DMS114 treated with DMSO at 0.1 percent for 48 hours (cell line): ENCODE measurements at regions not wholly inside any gene's neighbourhood (a gene's known extent, or its start where the extent isn't known, plus 50 kb on each side); places are given as distances from the start of the nearest gene placed in this dataset.

Experiments used
- DNase-seq: peaks from one replicate; lab custom pipeline; 2025; ENCODE audit not compliant: unreplicated experiment; lab: John Stamatoyannopoulos, UW

GRCh38 chr6:165987483-165988301 lies 180.0 kb downstream of the TBXT start:
- no peak for DNase-seq

GRCh38 chr6:165986914-165987482 lies 180.7 kb downstream of the TBXT start:
- DNase-seq = no peak

DNA sequence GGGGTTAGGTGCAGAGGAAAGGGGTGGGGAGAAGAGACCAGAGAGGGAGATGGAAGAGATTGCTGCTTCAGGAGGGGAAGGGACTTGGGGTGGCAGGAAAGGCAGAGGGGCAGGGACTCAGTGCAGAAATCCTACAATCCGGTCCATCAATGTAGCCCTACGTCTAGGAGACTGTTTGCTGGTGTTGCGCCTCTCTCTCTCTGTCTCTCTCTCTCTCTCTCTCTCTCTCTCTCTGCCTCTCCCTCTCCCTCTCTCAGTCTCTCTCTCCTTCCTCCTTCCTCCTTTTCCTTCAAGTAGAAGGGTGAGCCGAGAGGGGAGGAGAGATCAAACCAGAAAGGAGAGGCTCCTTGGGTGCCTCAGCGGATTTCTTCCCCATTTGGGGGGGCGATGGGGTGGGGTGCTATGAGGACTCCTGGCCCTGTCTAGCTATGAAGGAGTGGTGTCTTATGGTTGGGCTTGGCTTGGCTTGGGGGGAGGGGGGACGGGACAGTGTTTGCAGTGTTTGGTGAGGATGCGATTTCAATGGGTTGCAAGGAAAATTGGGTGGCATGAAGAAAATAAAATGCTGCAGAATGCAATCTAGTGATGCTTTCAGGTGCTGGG lies 181.2 kb downstream of the TBXT start:
- no peak for DNase-seq

DNA sequence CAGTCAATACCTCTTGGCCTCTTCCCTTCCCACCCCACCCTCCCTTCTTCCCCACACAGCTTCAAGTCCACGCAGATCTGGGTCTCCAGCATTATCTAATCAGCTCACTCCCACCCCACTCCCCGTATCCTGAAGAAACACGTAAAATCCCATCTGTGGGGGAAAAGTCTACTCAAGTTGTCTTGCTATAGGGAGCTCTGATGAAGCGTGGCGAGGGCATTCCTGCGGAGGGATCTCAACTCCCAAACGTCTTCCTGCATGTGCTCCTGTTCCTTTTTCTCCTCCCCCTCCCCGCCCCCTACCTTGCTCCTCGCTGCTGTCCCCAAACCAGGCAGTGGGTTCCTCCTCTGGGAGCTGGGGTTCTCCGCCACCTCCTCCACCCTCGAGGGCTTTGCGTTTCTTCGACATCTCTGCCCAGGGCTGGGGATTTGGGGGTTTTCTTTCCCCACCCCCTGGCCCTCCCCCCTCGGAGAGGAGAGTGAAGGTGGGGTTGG lies 181.8 kb downstream of the TBXT start:
- no peak for DNase-seq

DNA sequence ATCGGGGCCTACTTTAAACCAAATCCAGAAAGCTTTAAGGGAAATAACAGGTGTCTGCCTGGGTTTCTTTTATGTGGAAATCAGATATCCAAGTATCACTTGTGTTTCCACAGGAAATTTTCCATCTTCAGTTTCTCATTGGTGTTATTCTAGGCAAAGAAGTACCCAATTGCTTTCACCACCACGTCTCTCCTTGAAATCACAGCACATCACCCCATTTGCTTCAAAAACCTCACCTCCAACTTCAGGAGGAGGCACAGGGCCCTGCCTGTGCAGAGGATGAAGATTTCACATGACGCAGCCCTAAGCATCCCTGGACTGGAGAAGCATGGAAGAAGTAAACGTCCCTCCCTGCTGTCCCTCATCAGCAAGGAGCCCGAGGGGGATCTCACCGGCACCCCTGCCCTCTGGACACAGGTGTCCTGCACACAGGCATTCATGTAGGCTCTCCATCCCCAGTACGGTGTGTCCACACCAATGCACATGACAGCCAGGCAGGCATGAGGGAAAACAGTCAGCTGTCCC lies 182.3 kb downstream of the TBXT start:
- DNase-seq = no peak

DNA sequence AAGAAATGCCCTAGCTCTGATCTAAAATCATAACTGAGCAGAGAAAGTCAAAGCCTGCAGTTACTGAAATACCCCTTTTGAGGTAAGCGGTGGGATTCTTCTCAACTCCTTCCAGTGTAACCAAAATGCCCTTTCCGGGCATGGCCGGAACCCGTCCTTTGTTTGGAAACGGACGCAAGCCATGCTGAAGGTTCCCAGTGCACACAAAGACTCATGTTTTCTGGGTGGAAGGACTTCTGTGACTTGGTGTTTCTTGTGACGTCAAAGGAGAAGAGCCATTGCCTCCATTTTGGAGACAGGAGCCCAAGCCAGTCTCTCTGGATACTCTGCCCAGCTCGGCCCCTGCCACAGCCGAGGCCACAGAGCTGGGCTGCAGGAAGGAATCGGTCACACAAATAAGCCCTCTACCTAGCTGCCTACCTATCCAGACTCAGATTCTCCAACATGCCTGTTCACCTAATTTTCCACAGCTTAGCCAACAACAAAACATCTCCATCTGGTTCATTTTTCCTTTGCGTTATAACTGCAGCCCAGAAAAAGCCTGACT lies 182.8 kb downstream of the TBXT start:
- DNase-seq = no peak

DNA sequence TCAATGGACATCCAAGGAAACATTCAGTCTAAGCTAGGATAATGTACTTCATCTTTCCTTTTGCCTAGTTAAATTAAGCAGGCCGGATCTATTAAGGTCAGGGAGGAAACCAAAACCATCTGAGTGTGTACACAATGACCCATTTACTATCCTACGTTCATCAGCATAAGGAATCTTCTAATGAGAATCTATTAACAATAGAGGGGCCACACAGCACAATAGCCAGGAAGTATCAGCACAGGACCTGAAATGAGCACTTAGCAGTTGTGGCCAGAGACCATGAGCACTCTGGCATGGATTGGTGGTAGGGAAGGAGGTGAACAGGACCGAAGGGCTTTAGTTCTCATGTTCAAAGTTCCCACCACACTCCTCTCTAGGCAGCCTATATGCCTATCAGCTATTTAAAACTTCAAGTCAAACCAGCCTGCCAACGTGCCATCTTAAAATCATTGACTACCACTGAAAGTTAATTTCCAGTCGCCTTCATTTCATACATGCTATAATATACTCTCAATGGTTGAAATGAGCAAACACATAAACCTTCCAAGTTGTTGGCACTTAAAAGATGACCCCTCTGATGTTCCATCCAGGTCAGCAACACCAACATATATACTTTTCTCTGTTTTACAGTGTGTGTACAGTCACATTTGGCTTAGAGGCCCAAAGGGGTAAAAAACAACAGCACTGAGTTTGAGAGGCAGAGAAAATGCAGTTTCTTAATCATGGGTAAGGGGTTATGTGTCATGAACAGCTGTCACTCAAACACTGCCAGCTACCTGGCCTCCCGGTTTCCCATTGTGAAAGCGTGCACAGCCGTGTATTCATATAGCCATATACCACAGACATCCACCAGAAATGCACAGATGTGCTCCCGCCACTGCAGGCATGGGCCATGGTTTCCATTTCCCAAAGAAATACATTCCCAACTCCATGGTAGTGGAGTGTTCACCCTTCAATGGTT lies 184.3 kb downstream of the TBXT start:
- no peak for DNase-seq

GRCh38 chr6:165978476-165978875 lies 189.2 kb downstream of the TBXT start:
- DNase-seq = no peak

DNA sequence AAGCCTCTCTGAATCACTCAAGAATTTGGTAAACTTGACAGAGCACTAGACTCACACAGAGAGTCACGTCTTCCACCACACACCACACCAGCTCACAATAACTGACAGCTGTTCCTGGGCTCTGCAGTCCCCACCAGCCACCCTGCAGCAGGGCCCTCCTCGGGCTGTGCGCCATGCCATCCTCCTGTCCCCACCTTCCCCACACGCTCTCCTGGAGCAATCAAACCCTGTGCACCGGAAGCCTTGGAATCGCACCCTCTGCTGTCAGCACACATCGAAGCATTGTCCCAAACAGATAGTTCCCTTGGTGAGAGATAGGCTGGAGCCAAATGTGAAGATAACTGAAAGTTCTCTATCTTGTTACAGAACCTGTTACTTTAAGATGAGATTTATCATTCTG lies 191.0 kb downstream of the TBXT start:
- no peak for DNase-seq

DNA sequence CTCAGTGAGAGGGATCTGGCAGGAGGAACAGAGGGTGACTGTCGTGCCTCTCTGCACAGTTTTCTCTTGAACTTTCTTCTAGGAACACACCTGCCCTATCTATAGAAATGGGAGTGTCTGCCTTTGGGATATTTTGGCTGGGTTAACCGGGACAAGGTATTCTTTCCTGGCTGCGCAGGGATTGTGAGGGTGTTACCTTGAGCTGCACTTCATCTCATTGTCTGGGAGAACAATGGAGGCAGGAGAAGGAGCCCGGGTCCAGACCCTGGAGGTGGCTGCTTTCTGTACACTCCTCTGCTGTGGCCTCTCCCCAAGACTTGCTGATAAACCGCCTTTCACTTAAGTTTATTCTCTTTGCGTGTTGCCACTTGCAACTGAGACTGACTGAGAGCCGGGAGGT lies 192.8 kb downstream of the TBXT start:
- DNase-seq = no peak

GRCh38 chr6:165973473-165973872 lies 194.2 kb downstream of the TBXT start:
- no peak for DNase-seq

DNA sequence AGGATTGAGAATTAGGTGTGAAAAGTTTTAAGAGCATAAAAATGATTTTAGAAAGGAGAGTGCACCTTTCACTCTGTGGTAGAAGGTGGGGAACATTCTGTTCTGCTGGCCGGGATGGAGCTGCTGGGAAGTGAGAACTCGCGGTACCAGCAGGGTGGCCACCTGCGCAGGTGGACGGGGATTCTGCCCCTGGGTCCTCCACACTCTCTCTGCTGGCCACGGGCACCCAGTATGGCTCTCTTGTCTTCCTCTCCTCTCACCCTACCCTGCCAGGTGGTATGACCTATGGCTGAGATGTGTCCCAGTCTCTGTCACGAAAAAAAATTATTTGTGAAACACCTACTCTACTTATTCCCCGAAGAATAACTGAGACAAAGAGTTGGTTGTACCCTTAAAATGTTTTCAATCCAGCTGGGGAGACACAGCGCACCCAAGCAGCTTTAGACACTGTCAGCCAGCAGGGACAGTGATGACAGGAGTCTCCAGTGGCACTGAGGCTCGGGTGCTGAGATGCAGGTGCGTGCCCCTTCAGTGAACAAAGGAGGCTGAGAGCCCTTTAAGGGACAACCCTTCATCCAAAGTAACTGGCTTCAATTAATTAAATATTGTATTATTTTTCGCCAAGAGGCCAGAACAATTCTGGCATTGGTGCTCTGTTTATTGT lies 195.4 kb downstream of the TBXT start:
- no peak for DNase-seq

- DNase-seq = no peak
Observed at GRCh38 chr6:165971202-165971601, 196.4 kb downstream of the TBXT start.

DNA sequence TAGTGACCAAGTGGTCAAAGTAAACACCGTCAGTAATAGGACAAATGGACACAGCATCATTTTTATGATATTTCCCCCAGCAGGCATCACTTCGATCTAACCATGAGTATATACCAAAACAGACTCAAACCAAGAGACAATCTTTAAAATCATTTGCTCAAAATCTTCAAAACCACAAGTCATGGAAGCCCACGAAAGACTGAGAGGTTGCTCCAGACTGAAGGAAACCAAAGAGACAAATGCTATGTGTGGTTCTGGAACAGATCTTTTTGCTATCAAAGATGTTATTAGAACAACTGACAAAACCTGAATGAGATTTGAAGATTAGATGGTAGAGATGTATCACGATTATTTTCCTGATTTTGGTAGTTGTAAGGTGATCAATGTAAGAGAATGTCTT lies 197.7 kb downstream of the TBXT start:
- no peak for DNase-seq

- no peak for DNase-seq
Observed at GRCh38 chr6:165969184-165969583, 198.5 kb downstream of the TBXT start.

- DNase-seq = no peak
Observed at GRCh38 chr6:165968408-165968807, 199.2 kb downstream of the TBXT start.

DNA sequence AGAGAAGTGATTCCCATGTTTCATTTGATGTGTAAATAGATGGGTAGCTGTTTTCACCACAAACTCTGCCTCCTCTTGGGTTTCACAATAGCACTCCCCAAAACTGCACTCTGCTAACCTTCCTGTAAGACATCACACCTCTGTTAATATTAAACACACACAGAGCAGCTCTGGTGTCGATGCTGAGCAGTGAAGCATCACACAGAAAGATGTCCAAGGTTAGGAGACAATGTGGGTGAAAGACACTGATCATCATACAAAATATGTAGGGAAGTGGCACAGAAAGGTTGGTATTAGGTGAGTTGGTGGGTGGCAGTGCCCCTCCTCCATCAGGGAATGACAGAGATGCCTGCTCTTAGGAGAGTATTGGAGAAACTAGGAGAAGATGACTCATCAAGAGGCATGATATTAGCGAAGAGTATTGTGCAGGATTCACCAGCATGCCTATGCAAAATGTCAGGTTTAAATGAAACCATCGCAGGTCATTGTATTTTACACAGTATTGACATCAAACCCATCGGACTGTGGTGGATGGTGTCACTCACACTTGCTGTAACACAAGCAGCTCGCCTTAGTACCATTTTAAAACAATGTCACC lies 199.7 kb downstream of the TBXT start:
- DNase-seq = no peak

DNA sequence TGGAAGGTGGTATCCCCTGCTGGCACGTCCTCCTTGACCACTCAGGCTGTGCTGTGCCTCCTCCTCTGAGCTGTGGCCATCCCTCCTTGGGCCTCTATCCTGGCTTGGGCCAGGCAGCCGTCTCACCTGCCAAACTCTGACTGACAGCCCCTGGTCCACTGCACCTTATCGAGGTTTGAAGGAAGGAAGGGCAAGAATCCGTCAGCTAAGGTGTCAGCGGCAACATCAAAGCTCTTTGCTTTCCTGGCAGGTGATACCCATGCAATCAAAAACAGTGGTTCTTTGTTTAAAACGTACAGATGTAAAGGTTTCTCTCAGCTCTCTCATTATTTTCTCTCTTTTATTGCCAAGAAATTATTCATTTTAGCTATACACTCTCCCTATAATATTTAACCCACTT lies 203.9 kb downstream of the TBXT start:
- no peak for DNase-seq

DNA sequence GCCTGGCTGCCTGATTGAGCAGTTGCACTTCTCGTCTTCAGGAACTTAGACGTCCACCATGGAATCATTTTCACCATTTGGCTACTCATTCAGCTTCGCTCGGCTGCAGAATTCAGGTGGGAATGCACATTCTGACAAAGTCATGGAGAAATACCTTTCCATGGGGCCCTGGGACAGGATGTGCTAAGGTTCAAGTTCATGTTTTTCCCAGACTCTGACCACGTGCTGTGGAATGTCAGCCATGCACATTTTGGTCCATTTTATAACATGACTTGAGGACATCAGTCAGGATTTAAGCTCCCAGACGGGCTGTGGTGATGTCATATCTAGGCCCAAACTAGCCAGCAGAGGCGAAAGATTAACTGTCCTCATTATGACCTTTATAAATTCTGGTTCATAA lies 205.3 kb downstream of the TBXT start:
- DNase-seq = no peak

DNA sequence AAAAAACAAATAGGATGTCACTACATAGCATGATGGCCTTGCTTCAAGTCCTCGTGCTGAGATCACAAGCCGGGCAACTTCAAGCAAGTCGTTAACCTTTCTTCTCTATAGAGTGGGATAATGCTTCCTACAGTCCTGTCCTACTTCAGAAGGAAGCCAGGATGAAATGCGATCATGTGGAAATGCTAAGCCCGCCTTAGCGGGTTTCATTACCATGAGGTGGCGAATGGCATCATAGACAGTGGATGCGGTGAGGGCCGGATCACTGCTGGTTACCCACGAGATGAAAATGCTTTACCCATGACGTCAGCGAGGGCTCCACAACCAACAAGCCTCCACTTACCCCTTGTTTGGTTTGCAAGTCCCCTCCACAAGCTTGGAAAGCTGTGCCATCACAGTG lies 206.4 kb downstream of the TBXT start:
- no peak for DNase-seq
